ENCODE measurements at regions not wholly inside any gene's neighbourhood (a gene's known extent, or its start where the extent isn't known, plus 50 kb on each side); places are given as distances from the start of the nearest gene placed in this dataset.

DNA sequence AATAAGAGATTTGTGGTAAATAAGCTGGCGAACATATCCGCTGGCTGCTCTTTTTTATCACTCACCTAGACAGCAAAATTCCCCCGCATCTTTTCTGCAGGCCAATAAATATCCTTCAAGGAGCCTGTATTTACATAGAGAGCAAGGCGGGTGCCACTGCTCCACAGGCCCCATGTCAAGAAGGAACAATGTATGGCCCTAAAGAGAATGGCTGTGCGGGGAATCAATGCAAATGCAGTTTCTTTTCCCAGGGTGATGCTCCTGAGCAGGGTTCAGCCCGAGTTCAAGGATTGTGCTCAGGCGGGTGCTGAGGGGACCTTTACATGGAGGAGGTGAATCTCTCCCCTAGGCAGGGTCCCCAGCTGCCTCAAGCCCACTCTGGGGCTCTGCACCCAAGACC is 494.2 kb upstream of the ZMIZ1 start:
- DNase-seq, result no peak

DNA sequence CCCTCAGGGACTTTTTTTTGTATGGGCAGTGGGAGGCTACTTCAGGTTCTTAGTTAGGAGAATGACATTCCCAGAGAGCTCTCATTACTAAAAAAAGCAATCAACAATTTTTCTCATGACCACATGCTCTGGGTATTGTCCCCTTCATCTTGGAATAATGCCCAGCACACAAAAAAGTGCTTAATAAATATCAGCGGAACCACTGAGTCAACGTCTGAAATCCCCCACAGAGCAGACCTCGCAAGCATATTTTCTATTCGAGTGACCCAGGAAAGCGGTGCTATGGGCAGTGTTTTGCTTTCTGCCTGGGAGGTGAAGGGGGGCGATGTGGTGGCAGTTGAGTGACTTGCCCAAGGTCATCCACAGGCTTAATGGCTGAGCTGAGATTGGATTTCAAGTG is 493.4 kb upstream of the ZMIZ1 start:
- no peak for DNase-seq

DNA sequence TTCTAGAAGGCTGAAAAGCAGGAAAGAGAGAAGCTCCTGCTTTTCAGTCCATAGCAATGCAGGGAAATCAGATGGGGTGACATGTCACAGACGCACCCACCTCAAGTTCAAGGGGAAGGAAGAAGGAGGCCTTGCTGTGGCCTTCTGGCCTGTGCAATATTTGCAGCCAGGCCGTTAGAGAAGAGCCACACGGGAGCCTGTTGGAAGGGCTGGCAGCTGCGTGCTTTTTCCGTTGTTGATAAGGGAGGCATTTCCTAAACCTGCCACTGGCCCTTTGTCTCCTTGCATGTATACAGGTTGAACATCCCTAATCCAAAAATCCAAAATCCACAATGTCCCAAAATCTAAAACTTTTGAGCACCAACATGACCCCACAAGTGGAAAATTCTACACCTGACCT is 492.5 kb upstream of the ZMIZ1 start:
- DNase-seq, result peak; percentile 58 to 61

DNA sequence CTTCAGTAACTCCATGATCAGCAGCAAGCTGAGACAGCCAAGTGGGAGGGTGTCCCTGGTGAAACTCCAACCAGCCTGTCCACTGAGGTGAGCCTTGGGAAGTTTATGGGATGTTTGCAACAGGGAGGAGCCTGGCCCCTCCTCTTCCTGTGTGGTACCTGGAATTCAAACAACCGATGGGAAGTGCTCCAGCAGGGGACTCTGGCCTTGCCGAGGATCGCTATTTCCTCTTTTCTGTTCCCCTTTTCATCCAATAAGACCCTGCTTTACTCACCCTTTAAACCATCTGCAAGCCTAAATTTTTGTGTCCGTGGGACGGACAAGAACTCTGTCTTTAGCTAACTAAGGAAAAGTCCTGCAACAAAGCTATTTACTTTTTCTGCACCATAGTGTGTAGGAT is 491.1 kb upstream of the ZMIZ1 start:
- peak; percentile 95 to 96 for DNase-seq

DNA sequence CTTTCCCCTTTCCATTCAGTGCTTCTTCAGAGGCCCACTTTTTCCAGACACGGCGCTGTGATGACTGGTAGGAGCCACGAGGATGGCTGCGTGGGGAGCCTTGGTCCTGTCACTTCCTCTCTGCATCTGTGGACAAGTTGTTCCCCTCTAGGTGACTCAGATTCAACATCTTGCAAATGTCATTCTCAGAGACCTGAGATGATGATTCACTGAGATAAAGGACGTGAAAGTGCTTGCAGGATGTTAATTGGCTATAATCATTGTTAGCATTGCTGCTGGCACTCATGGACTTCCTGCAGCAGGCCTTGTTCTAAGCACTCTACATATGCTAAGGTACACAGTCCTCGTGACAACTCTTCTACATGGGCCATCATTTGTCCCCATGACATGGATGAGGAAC is 489.8 kb upstream of the ZMIZ1 start:
- DNase-seq, result peak; percentile 44 to 52

DNA sequence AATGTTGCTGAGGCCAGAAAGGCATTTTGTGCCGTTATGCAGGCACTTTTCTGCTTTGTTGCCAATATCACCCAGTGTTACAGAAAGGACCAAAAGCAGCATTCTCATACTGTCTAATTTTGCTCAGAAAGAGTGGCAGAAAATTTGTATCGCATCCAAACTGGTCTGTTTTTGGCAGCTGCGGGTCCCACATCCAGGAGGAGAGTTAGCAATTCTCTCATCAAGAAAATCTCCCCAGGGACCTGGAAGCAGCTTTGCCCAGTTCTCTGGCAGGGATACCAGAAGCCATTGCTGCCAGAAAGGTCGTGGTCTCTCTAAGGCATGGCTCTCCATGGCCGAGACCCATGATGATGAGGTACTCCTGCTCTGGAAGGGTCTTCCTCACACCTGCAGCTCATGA is 489.2 kb upstream of the ZMIZ1 start:
- DNase-seq, result no peak

DNA sequence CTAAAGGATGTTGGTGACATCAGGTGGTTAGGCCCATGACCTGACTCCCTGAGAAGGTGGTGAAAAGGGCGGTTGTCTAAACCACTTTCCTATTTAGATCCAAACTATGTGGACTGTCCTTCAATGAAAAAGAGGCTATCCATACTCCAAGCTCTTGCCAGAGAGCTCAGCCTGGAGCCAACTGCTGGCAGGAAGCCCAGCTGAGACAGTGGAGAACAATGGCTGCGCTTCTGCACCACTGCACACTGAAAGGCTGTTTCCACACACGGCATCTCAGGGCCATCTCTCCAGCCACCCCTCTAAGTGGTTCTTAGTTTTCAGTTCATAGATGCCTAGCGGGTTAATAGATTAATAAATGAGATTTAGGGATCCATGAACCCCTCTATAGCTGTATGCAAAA is 488.8 kb upstream of the ZMIZ1 start:
- DNase-seq, result no peak

DNA sequence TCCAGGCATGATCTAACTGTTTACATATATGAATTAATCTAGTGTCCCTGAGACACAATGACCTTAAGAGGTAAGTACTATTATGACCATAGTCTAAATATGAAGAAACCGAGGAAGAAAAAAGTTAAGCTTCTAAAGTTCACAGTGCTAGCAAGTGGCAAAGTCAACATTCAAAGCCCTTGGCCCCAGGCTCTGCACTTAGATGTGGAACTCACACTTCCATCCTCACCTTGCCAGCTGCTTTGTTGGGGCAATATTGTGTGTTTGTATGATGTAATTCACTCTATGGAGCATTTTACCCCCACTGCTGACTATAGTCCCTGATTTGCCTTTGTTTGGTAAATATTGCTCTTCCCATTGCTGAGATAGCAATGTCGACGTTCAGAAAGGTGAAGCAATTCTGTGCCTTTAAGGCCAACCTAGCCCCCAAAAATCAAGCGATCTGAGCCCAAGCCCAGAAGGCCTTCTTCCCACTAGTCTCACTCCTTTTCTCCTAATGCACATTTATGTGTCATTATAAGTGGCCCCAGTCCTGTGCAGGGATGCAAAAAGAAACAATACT is 487.6 kb upstream of the ZMIZ1 start:
- DNase-seq, result no peak

DNA sequence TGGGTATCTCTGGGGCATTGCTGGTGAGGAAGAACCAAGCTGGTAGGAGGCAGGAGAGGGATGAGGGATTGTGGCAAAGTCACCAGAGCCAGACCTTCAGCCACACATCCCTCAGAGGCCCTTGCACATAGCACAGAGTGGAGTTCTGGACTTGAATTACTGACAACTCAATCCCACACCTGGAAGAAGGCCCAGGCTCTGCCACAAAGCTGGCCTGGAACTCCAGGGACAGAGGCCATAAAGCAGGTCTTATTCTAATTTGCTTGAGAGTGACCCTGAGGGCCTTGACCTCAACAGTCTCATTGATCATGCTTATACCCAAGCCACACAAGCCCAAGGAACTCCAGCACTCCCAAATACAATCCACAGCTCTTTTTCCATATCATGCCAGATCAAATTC is 486.2 kb upstream of the ZMIZ1 start:
- no peak for DNase-seq

DNA sequence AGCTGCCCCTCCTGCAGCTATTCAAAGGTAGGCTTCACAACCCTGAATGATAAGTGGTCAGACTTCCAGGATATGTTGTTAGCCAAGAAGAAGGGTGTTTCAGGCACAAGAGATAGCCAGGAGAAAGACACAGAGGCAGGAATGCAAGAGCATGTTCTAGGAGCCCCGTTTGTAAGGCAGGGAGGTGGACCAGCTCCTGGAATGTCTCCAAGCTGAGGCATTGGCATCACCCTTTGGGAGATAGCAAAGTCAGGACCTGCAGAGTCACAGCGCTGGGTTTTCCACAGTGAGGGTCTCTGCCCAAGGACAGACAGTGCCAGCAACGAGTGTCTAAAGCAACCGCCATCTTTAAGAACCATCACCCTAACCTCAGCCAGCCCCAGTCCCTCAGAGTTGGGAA is 484.5 kb upstream of the ZMIZ1 start:
- DNase-seq, result no peak

DNA sequence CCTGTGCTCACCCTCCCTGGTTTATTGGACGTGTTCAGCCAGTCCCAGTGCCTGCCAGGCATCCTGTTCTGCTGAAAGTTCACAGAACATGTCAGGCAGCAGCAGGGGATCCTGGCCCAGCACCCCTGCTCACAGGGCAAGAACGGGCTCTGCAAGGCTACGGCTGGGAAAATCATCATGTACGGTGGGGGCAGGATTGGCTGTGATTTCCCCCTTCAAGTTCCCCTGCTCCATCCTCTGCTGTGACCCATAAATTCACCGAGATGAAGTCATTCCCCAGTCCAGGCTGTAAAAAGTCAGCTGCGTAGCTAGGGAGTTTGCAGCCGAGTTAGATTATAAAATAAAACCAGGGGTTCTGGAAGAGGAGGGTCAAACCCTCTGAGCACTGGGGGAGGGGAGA is 484.1 kb upstream of the ZMIZ1 start:
- DNase-seq, result no peak

DNA sequence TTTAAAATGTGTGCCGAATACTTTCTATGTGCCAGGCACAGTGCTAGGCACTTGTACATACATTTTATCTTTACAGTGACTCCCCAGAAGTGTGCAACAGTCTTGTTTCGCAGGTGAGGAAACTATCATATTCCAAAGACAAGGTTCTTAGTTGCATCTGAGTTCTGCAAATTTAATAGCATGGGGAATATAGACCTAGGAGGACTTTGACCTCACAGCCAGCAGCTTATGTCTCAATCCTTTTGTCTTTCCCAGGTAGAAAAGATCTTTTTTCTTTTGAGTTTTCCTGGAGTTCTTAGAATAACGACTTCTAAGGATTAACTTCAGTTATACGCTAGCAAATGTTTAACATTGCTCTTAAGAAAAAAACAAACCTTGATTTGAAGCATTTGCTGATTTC is 482.8 kb upstream of the ZMIZ1 start:
- no peak for DNase-seq

DNA sequence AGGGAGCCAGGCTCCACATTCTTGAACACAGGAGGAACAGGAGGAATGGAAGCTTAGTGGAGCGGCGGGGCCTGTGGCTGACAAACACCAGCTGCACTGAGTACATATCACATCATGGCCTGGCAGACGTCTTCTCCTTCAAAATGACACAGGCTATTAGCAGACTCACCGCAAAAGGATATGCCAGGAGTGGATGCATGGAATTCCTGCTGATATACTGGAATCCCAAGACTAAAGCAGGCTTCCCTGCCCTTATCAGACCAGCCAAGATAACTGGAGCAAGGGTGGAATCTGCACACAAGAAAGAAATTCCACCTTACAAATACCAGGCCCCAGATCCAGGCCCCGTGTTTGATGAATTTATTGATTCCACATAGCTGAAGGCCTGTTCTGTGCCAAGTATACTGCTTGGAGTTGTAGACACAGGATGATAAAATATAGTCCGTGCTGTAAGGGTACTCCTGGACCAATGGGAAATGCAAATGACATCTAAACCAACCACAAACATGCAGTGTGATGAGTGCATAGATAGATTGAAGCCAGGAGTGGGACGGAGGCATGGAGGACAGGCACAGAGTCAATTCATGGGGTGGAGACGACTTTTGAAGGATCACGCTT is 480.5 kb upstream of the ZMIZ1 start:
- DNase-seq, result no peak

DNA sequence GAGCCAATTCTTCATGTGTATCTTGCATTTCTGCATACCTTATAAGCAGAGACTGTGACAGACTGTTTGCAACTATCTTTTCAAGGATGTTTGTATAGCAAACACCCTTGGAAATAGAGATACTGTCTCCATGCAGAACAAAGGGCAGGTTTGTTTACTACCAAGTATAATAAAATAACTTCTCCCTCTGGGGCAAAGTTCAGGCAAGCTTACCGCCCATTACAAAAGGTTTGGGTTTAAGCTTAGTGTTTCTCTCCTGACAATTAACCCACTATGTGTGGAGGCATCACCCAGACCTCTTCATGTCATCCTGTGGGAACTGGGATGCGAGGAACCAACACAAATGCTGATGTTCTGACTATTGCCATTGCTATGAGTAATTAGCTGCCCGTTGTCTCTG is 479.1 kb upstream of the ZMIZ1 start:
- DNase-seq, result no peak

DNA sequence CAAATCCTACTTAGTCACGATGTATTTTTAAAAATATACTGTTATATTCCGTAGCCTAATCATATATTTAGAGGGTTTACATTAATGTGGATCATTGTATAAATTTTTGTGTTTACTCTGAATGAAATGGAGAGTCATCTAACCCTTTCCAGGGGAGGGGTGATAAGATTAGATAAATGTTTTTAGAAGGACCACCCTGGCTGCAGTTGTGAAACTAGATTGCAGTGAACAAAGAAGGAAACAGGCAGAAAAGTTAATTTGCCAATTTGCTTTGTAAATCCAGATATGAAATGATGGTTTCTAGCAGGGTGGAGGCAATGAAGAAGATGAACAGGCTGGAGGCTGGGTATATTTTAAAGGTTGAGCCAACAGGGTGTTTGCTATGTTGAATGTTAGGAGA is 477.7 kb upstream of the ZMIZ1 start:
- DNase-seq, result no peak

DNA sequence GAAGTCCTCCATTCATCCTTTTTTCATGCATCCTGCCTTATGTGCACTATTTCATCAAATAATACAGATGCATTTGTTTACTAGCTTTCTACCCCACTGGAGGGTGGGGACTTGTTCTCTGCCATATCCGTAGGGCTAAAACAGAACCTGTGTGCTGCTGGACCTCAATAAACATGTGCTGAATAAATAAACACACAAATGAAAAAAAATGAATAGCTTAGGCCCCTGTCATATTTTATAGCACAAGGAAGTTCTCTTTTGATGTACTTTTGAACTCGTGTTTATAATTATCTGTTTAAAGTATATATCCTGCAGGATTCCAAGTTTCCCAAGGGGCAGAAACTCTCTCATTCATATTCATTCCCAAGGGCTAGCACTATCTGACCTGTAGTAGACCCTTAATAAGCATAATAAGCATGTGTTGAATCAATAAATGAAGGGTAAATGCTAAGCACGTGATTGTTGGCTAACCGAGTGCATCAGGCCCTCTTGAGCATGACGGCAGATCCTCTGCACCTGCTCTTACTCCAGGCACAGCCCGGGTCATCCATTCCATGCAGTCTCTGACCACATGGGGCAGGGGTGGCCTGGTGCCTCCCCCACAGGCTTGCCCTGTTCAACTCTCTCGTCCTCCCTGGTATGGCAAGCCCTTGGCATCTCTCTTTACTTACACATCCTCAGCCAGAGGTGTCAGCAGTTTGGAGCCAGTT is 474.1 kb upstream of the ZMIZ1 start:
- no peak for DNase-seq

DNA sequence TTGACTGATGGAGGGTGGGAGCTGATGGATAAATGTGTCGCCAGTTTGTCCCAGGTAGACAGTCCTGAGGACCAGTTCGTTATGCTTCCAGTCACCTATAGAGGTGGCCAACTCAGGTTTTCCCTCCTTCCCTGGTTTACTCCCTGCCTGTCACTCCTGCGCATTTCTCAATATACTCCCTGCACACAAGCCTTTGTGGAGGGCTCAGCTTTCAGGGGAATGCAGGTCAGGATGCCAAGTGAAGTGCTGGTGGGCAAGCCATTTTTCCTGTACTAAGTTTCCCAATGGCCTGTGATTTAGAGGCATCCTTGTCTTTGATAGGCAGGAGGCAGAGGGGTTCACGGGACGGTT is 473.5 kb upstream of the ZMIZ1 start:
- no peak for DNase-seq

DNA sequence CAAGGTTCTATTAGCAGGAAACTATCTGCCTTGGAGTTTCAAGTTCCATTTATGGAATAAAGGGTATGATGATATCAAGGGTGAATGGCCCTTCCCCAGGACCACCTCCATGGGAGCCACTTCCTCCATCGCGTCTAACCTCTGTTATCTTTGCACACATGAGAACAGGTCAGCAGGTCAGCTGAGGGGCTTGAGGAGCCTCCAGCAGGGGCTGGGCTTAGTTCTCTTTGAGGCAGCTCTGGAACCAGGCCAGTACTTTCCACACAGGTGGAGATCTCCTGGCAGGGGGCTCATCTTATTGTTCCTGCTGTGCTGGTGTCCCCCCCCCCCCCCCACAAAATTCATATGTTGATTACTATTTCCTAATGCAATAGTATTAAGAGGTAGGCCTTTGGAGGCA is 472.2 kb upstream of the ZMIZ1 start:
- DNase-seq, result no peak

DNA sequence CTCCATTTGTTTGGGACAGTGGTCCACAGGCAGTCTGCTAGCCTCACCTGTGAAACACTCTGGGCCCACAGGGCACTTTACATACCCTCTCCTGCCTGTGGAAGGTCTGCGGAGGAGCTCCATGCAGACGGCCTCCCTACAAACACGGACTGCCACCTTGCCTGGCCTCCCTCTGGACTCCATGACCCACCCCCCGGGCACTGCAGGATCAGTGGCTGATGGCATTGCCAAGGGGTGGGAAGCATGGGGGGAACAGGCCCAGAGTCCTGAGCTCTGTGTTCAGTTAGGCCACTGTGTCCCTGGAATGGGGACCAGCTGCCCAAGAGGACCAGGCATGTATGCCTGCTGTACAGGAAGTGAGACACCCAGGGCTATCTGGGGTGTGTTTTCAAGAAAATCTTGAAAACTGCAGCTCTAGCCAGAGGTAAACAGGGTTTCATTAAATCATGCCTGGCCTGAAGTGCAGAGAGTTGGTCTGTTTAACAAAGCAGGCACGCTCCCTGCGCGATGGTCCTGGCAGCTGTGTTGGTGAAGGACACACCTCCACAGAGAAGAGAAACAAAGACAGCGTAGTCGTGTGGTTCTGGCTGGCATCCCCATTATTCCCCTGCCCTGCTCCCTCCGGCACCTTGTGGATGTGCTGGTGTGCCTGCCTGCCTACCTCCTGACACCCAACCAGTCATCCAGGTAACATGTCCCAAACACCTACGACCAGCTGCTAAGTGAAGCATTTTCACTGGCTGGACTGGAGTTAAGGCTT is 470.8 kb upstream of the ZMIZ1 start:
- no peak for DNase-seq

DNA sequence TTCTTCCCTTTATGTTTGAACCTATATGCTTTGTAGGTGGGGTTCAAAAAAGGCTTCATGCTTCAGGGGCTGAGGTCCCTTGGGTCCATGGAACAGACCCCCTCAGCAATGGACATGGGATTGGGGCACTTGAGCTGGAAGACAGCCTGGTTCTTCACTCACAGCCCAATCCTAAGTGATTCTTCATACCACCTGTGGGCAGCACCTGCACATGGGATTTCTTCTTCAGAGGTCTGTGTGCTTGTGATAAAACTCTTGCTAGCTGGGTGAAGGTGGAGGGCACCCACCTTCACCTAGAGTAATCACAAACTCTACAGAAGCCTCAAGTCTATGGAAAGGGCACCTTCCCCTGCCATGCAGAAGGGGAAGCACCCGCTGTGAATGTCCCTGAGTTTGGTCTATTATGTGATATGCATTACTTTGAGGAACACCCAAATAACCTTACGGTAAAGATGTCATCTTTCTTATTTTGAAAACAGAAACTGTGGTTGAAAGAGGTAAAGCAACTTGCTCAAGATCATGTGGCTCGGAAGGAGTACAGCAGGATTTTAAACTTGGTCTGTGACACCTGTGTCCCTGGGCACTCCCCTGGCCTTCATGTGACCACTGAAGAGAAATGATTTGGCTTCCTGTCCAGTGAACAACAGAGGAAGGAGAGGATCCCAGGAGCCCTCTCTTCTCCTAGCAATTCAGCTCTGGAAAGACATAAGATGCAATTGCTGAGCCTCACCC is 469.5 kb upstream of the ZMIZ1 start:
- no peak for DNase-seq

DNA sequence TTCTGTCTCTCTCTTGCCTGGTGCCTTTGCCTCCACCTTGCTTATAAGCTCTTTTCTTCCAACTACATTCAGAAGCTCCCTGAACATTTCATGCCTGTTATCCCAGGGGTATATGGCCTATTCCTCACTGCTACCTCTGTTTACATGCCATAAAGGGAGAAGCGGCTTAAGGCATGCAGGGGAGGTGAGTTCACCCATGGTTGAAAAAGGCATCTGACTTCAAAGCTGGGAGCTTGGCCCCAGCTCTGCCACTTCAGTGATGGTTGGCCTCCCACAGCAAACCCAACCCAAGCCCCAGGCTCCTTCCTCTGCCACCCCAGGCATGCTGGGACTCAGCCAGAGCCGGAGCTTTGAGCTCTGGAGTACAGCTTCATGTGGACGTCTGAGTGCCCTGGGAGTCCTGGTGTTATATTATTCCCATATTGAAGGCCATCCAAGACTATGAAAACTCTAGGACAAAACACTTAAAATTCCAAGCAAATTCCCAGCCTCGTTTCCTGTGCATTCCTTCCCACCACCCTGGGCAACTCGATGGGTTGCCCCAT is 468.6 kb upstream of the ZMIZ1 start:
- DNase-seq, result no peak

DNA sequence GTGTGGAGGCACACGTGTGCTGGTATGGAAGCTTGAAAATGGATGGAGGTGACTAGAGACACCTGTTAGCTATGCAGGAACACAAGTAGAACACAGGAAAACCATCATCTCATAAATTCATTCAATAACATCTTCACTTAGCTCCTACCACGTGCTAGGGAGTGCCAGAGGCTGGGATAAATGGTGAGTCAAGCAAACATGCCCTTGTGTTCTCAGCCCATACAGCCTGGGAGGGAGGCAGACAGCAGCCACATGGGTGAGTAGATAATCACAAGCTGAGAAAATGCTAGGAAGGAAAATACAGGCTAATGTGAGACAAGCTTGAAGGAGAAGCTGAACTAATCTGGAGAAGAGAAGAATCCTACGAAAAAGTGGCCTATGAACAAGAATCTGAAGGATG is 468.0 kb upstream of the ZMIZ1 start:
- DNase-seq, result no peak

All from Kasumi-1 (cell line).